ENCODE measurements at regions not wholly inside any gene's neighbourhood (a gene's known extent, or its start where the extent isn't known, plus 50 kb on each side); places are given as distances from the start of the nearest gene placed in this dataset.
"Not testable (repeated sequence)": the region's sequence is repeated elsewhere in the genome, so short reads cannot be mapped to it uniquely, and the experiment has no call there.

DNA sequence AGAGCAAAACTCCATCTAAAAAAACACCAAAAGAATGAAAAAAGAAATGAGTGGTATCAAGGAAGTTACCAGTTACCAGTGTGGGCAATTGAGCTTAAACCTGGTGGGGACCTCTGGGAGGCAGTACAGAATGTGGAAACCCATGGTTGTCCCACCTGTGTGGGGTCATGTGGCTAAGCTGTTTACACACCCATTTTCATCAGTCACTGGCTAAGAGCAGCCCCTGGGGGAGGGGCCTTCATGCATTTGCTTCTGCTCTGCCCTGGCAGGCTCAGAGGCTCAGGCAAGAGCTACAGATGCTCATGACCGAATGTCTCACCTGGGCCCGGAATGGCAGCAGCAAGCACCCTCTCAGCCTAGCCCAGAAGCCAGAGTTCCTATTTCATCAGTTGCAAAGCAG, 126.3 kb upstream of the TRIM73 start:
- intact Hi-C loops (cut with DNase I); DNase-seq; H3K9me3 ChIP-seq (ENCODE audit: control insufficient read depth, low read length); H3K27ac ChIP-seq (ENCODE audit: low read depth in 1 of 2, low read length in 2 of 2); H3K4me3 ChIP-seq (ENCODE audit: low read length in 2 of 2); H3K36me3 ChIP-seq (ENCODE audit: control insufficient read depth in 1 of 2, insufficient read depth in 2 of 2, low read length in 1 of 2); ATAC-seq (ENCODE audit: low FRiP score); H3K4me1 ChIP-seq (ENCODE audit: control insufficient read depth in 1 of 2, insufficient read depth in 2 of 2, low read length in 2 of 2); H3K27me3 ChIP-seq (ENCODE audit: control insufficient read depth in 1 of 2, insufficient read depth in 2 of 2, low read length in 1 of 2): not testable (repeated sequence)
- WGBS, 2 donors = no CpG with 5 or more reads among the region's 2 CpGs

DNA sequence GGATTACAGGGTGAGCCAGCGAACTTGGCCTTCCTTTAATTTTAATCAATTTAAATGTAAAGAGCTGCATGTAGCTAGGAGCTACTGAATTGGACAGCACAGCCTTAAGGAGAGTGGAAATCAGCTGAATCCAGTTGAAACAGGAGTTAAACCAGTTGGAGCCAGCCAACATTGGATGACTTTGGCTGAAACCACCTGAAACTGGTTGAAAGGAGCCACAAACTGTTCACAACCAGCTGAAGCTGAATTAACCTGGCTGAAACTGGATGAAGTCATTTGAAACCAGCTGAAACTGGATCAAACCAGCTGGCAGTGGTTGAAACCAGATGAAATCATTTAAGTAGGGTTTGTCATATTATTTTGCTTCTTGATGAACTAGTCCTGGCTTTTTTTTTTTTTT, 121.3 kb upstream of the TRIM73 start:
- H3K4me1 ChIP-seq (ENCODE audit: control insufficient read depth in 1 of 2, insufficient read depth in 2 of 2, low read length in 2 of 2); DNase-seq; H3K36me3 ChIP-seq (ENCODE audit: control insufficient read depth in 1 of 2, insufficient read depth in 2 of 2, low read length in 1 of 2); H3K4me3 ChIP-seq (ENCODE audit: low read length in 2 of 2); H3K27me3 ChIP-seq (ENCODE audit: control insufficient read depth in 1 of 2, insufficient read depth in 2 of 2, low read length in 1 of 2); ATAC-seq (ENCODE audit: low FRiP score); H3K27ac ChIP-seq (ENCODE audit: low read depth in 1 of 2, low read length in 2 of 2); H3K9me3 ChIP-seq (ENCODE audit: control insufficient read depth, low read length); intact Hi-C loops (cut with DNase I): not testable (repeated sequence)
- no CpG with 5 or more reads among the region's 1 CpG for WGBS, 2 donors

All from aorta (tissue), 5 donors.